HG02970 (cell line): ENCODE measurements at regions not wholly inside any gene's neighbourhood (a gene's known extent, or its start where the extent isn't known, plus 50 kb on each side); places are given as distances from the start of the nearest gene placed in this dataset.

ENCODE experiments used
- ATAC-seq: cut with Tn5 transposase; IDR thresholded peaks from one replicate; pipeline ENCODE4 v1.9.1; 2021; ENCODE audit warnings: mild to moderate bottlenecking, moderate library complexity, moderate number of reproducible peaks; ENCODE audit not compliant: unreplicated experiment, low FRiP score

- no peak for ATAC-seq
Observed at GRCh38 chr10:57815949-57816348, 451.7 kb downstream of the IPMK start.

DNA sequence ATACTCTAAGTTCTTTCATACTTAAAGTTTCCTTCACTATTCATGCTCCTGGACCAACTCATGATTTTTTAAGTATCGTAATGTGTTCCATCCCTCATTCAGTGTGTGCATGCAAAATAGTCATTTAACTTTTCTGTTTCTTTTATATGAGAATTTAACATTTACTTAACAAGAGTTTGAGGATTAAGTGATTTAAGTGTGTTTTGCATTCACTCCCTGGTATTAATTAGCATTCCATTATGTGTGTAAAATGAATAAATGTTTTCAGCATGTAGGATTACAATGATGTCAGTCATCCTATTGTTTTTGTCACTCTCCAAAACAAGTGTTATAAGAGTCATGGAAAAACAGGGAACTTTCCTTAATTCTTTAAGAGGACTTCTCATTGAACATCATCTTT is 457.7 kb downstream of the IPMK start:
- no peak for ATAC-seq

GRCh38 chr10:57807906-57808305 is 459.8 kb downstream of the IPMK start:
- ATAC-seq: no peak

DNA sequence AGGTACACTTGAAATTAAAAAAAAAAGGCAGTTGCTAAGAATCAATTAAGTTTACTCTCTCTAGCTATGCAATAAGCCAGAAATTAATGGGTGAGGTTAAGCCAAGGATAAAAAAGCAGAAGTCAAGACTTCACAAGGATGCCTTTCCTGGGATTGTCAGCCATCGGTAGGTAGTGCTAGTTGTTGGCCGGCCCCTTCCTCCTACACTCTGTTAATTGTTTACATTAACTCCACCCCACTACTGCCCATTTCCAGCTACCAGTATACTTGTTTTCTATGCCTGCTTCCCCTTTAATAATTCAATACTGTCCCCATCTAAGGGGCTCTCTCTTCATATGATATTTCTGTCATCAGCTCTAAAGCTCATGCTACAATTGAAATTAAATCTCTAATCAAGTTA is 461.0 kb downstream of the IPMK start:
- no peak for ATAC-seq

- no peak for ATAC-seq
Observed at GRCh38 chr10:57799625-57800024, 468.1 kb downstream of the IPMK start.

DNA sequence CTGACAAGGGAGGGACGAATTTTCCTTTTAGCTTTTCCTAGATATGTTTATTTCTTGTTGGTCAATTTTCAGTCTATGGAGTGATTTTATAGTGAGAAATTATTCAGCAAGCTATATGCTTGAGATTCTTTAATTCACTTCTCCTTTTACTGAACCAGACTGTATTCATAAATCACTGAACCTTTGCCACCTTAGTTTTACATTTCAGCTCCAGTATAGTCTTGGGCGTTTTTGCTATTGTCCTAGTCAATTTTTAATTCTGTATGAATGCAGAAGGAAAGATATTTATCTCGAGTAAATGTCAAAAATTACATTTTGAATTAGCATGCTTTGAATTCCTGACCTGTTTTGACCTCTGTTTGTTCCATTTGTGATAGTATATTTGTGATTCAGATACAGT is 468.9 kb downstream of the IPMK start:
- no peak for ATAC-seq

DNA sequence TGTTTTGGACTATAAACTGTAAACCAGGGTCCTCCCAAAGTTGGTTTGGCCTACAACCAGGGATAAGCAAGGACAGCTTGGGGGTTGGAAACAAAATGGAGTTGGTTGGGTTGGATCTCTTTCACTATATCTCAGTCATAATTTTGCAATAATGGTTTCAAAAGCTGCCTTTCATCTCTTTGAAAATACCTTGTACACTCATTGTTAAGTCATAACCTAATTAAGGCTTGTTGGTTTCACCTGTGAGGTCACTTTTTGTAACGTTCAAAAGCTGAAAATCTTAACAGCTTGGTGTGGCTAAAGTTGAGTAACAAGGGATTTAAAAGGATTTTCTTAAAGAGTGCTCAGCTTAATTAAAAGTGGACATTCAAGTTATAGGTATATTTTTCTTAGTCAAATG is 476.1 kb downstream of the IPMK start:
- ATAC-seq: no peak

DNA sequence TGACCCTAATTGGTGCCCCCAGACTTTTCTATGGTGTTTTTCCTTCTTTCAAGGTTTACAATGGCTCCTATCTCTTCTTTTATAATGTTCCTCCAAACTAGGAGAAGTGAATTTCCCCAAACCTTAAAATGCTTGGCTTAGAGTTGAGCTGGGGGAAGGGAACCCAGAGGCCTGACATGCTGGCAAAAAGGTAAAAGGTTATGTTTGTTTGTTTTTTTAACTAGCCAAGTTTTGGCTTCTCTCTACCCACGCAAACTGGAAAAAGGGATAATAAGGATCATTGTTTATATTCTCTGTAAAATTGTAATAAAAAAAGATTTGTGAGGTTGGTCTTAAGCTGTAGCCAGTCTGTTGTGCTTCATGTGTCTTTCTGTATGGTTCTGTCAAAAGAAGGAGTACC is 477.0 kb downstream of the IPMK start:
- no peak for ATAC-seq

DNA sequence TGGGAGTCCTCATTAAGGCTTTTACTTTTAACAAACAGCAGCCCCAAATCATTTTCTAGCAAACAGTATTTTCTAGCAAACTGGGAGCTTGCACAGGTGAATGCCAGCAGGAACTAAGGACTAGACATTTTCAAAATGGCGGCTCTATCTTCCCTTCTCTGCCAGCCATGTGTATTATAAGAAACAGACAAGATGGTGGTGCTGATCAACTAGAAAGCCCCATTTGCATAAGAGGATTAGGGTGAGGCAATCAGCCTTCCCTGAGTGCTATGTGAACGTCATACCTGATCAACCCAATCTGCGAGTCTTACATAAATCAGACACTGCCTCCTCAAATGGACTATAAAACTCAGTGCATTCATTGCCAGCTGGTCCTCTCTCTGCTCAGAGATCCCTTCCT is 479.6 kb downstream of the IPMK start:
- ATAC-seq: no peak

DNA sequence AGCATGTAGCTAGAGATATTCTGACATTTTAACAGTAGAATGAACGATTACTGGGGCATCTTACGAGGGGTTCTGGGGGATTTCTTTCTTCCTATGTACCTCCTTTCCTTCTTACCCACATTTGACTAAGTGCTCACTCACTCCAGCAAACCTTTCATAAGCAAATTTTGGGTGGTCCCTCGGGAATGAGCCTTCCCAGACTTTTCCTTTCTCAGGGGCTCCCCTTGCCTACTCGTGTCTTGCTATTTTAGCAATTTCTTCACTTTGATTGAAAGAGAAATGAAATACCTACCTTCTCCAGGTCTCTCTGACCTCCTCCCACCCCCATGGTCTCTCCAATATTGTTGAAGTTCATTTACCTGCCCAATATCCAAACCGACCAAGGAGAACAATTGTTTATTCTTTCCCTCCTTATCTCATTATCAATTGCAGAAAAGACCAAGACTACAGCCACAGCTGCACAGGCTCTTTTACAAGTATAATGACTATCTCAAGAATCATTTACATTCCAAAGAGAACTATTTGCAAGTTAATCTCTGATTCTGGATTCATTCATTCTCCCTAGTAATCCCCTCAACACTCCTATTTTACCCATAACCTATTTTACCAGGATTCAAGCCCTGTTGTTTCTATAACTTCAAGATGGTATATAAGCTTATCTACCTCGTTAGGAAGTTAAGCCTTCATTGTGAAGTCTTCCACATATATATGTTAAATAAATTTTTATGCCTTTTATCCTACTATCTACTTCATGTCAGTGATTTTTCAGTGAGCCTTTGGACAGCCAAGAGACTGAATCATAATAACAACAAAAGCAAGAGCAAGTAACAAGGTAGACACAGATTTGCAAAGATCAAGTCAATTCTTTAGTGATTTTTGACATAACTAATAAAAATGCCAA is 480.6 kb downstream of the IPMK start:
- ATAC-seq: no peak

- ATAC-seq: no peak
Observed at GRCh38 chr10:57786331-57786730, 481.4 kb downstream of the IPMK start.

- no peak for ATAC-seq
Observed at GRCh38 chr10:57785546-57785945, 482.1 kb downstream of the IPMK start.

- no peak for ATAC-seq
Observed at GRCh38 chr10:57785068-57785467, 482.6 kb downstream of the IPMK start.

- no peak for ATAC-seq
Observed at GRCh38 chr10:57776688-57777432, 490.8 kb downstream of the IPMK start.

- ATAC-seq: no peak
Observed at GRCh38 chr10:57775250-57775649, 492.4 kb downstream of the IPMK start.

- ATAC-seq: no peak
Observed at GRCh38 chr10:57769298-57769697, 498.4 kb downstream of the IPMK start.

- no peak for ATAC-seq
Observed at GRCh38 chr10:57759777-57760176, 507.9 kb downstream of the IPMK start.

GRCh38 chr10:57754803-57755202 is 512.9 kb downstream of the IPMK start:
- ATAC-seq: no peak

GRCh38 chr10:57743711-57744110 is 524.0 kb downstream of the IPMK start:
- ATAC-seq: no peak

- ATAC-seq: no peak
Observed at GRCh38 chr10:57741751-57742150, 525.9 kb downstream of the IPMK start.

DNA sequence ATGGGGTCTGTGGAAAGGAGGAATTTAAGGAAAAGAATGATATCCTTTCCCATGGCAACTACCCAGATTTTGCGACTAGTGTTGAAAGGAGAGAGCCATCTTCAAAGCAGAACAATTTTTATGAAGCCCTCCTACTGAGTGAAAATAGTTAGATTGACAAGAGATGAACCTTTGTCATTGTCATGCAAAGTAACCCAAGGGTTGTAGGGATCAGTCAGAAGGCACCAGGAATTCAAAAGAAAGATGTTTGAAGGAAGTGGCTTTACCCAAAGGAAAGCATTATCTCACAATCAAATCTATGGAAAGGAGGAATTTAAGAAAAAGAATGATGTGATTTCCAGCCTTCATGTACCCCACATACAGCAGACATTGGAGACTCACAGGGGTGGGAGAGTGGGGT is 544.4 kb downstream of the IPMK start:
- ATAC-seq: no peak

- no peak for ATAC-seq
Observed at GRCh38 chr10:57716884-57717283, 550.8 kb downstream of the IPMK start.
